ENCODE measurements at regions not wholly inside any gene's neighbourhood (a gene's known extent, or its start where the extent isn't known, plus 50 kb on each side); places are given as distances from the start of the nearest gene placed in this dataset.

GRCh38 chr13:92959790-92960189 is 266.8 kb upstream of the GPC6 start:
- TF ChIP-seq CTCF (conservative IDR thresholded peaks at IDR 0.05) (no peak), EZH2 (IDR thresholded peaks at IDR 0.05; ENCODE audit: low read depth) (no peak)
